ENCODE measurements at regions not wholly inside any gene's neighbourhood (a gene's known extent, or its start where the extent isn't known, plus 50 kb on each side); places are given as distances from the start of the nearest gene placed in this dataset.

DNA sequence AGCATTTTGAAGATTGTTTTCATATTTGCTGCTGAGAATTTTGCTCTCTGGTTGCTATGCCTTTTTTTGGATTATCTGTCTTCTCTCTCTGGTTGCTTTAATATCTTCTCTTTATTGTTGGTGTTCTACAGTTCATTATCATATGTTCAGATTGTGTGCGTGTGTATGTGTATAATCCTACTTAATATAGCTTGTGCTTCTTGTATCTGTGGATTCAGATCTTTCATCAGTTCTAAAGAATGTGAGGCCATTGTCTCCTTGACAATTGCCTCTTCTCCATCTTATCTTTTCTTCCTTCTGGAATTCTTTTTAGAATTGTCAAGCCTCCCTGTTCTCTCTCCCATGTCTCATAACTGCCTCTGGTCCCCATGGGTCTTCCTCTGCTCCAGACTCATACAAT is 195.4 kb downstream of the CDC5L start:
- Histone ChIP-seq H2BK15ac (ENCODE audit: low read depth, low read length) (no peak overlapping the region), H3K27ac (ENCODE audit: insufficient read length, low read depth, low read length) (no peak overlapping the region), H2BK12ac (ENCODE audit: insufficient read length, low read depth, low read length) (no peak overlapping the region), H3K27me3 (ENCODE audit: insufficient read depth, low read length) (no peaks in the 10 kb centered on the region), H3K18ac (ENCODE audit: insufficient read length, low read depth, low read length) (no peak overlapping the region), H4K91ac (ENCODE audit: insufficient read length, low read depth, low read length) (no peak overlapping the region), H3T11ph (ENCODE audit: low read length) (no peak overlapping the region), H3K9me3 (ENCODE audit: control insufficient read depth, low read depth, low read length) (no peaks in the 10 kb centered on the region), H3K56ac (ENCODE audit: insufficient read length, low read depth, low read length) (no peak overlapping the region), H3K9ac (ENCODE audit: extremely low read depth, insufficient read length, low read length) (no peak overlapping the region), H2BK120ac (ENCODE audit: low read depth, low read length, poor library complexity, severe bottlenecking) (no peak overlapping the region), H4K20me1 (ENCODE audit: control insufficient read depth, insufficient read depth, insufficient read length) (peaks cover 2% of the 10 kb centered on the region), H3K14ac (ENCODE audit: insufficient read depth, low read length) (no peak overlapping the region), H2BK5ac (ENCODE audit: insufficient read length, low read length) (no peak overlapping the region), H3K79me2 (ENCODE audit: insufficient read depth, low read length) (no peaks in the 10 kb centered on the region), H3K4ac (ENCODE audit: low read depth, low read length) (no peak overlapping the region), H2BK20ac (ENCODE audit: low read depth, low read length, poor library complexity, severe bottlenecking) (no peak overlapping the region), H3K4me1 (ENCODE audit: insufficient read depth, low read length) (no peaks in the 10 kb centered on the region), H2AFZ (ENCODE audit: low read length) (no peak overlapping the region), H3K4me2 (ENCODE audit: insufficient read depth, insufficient read length, low read length) (no peak overlapping the region), H3K79me1 (ENCODE audit: insufficient read depth, low read depth, low read length, poor library complexity, severe bottlenecking) (no peaks in the 10 kb centered on the region), H3K23me2 (ENCODE audit: insufficient read length, low read depth, low read length, poor library complexity, severe bottlenecking) (no peaks in the 10 kb centered on the region), H2AK5ac (ENCODE audit: insufficient read length, low read length) (no peak overlapping the region), H3K23ac (ENCODE audit: insufficient read length, low read depth, low read length) (no peak overlapping the region), H4K5ac (ENCODE audit: insufficient read length, low read depth, low read length) (no peak overlapping the region), H4K8ac (replicated peaks; ENCODE audit: insufficient read length, low read depth, low read length) (no peak overlapping the region)
- WGBS (ENCODE audit: extremely low coverage, insufficient read length, low lambda C conversion rate), result no CpG with 5 or more reads among the region's 1 CpG
- Mint-ChIP-seq H3K9me3 (peaks cover 26 to 30% of the 10 kb centered on the region in 2 experiments), H3K36me3 (ENCODE audit: insufficient read depth in 1 of 3, low read depth in 3 of 3) (peaks cover 0 to 12% (median 2%) of the 10 kb centered on the region in 3 experiments; a peak in 4 of 7 replicates), H3K4me3 (no peak overlapping the region), H3K4me1 (no peaks in the 10 kb centered on the region), H3K27ac (no peak overlapping the region), H3K27me3 (ENCODE audit: low read depth) (peaks cover 1% of the 10 kb centered on the region; the same call in 1 of the 2 replicates)
- TF ChIP-seq, protein P1, sequence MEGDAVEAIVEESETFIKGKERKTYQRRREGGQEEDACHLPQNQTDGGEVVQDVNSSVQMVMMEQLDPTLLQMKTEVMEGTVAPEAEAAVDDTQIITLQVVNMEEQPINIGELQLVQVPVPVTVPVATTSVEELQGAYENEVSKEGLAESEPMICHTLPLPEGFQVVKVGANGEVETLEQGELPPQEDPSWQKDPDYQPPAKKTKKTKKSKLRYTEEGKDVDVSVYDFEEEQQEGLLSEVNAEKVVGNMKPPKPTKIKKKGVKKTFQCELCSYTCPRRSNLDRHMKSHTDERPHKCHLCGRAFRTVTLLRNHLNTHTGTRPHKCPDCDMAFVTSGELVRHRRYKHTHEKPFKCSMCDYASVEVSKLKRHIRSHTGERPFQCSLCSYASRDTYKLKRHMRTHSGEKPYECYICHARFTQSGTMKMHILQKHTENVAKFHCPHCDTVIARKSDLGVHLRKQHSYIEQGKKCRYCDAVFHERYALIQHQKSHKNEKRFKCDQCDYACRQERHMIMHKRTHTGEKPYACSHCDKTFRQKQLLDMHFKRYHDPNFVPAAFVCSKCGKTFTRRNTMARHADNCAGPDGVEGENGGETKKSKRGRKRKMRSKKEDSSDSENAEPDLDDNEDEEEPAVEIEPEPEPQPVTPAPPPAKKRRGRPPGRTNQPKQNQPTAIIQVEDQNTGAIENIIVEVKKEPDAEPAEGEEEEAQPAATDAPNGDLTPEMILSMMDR (conservative IDR thresholded peaks at IDR 0.05), result no peak
- DNase-seq, result no peak

Measured in H9 (cell line).